ENCODE measurements at regions not wholly inside any gene's neighbourhood (a gene's known extent, or its start where the extent isn't known, plus 50 kb on each side); places are given as distances from the start of the nearest gene placed in this dataset.
"Not testable (repeated sequence)": the region's sequence is repeated elsewhere in the genome, so short reads cannot be mapped to it uniquely, and the experiment has no call there.

DNA sequence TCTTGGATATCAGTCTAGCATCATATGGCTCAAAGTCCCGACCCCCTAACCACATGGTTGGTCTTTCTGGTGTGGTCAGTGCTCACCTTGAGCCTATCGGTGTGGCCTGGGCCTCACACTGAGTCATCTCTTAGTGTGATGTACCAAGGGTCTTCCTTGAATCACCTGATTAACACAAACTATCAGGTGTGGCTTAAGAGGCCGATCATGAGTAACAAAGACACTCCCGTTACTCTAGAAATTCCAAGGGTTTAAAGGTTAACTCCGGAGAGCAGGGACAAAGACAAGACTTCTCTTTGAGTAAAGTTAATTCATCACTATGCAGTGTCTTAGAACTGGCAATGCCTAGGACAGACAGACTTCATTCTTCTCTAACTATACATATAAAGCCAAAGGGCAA, 52.3 kb upstream of the ARMC3 start:
- no peak for DNase-seq

GRCh38 chr10:22874189-22874854, 53.5 kb upstream of the ARMC3 start:
- DNase-seq: no peak

GRCh38 chr10:22856444-22857074, 71.3 kb upstream of the ARMC3 start:
- DNase-seq: no peak

GRCh38 chr10:22854935-22855421, 72.9 kb upstream of the ARMC3 start:
- peak; percentile 4 for DNase-seq

DNA sequence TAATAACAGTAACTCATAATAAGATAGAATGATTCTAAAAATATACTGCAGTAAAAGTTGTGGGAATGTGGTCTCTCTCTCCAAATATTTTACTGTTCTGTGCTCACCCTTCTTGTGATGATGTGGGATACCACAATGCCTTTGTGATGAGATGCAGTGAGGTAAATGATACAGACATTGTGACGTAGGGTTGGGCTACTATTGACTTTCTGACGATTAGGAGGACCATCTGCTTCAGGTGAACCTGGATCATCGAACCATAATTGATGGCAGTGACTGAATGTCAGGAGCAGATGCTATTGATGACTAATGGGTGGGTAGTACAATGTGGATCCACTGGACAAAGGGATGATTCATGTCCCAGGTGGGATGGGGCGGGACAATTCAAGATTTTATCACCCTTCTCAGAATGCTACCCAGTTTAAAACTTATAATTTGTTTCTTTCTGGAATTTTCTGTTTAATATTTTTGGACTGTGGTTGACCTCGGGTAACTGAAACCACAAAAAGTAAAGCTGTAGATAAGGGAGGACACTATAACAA, 73.9 kb upstream of the ARMC3 start:
- no peak for DNase-seq

DNA sequence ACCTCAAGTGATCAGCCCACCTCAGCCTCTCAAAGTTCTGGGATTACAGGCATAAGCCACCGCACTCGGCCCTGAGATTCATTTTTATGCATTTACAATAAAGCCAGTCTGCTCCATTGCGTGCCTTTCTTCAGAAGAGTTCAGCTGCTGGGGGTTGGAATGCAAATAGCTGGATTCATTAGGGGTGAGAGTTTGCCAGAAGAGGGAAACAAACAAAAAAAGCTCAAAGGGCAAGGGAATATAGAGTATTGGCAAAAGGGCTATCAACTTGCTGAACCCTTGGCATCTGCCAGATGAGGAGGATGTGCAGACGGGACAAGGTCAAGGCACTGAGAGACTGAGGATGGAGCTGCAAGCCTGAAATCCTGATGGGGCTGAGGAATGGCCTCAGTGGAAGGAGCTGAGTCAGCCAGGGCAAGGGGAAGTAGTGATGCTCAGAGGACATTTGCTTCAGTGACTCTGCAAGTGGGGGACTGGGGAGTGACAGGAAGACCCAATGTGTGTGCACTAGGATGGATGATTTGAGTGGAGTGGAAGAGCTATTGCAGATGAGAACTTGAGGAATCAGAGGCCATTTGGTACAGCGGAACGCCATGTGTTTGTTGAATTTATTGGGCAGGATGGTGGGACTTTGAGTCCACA, 75.0 kb upstream of the ARMC3 start:
- no peak for DNase-seq

- no peak for DNase-seq
Observed at GRCh38 chr10:22851865-22852239, 76.0 kb upstream of the ARMC3 start.

GRCh38 chr10:22850541-22850940, 77.3 kb upstream of the ARMC3 start:
- no peak for DNase-seq

DNA sequence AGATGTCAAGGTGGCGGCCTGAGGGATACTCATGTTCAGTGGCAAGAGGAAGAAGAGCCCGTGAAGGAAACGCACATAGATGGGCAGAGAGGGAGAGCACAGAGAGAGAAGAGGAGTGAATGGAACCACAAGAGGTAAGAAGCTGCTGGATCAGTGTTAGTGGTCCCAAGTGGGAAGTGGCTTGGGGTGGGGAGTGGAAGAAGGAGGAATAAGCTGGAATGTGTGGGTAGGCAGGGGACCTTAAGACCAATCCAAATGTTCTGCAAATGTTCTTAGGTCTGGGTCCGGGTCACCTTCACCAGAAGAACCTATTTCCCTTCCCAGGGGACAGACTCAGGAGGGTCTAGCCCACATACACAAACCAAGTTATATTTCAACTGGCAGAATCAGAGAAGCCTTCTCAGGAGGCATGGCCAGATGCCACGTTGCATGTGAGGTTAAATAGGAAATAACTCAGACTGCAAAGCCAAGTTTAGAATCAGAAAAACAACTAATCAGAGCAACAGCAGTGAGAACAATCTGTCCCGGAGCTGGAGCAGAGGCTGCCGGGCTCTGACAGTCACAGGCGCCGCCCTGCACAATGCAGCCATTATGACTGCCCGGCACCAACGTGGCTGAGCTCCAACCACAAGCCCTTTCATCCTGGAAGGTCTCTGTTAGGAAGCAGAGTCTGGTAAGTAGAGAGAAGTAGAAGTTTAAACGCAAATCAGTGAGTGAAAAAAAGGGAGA, 78.6 kb upstream of the ARMC3 start:
- DNase-seq: no peak

DNA sequence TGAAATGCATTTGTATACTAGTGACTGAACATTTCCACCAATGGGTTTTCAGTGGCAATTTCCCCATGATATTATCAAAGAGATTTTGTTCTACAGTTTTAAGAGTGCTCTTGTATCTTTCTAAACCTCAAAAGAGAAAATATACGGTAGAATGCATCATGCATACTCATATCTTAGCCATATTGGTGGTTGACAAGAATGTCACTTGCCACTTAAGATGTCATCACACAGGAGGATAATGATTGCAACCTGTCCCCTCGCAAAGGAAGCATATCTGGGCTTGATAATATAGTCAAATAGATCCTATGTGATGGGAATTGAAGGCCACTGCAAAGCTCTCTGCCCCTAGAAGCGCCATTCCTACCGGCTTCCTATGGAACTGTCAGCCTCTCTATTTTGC, 79.3 kb upstream of the ARMC3 start:
- DNase-seq: no peak

GRCh38 chr10:22846294-22846693, 81.6 kb upstream of the ARMC3 start:
- DNase-seq: no peak

- DNase-seq: no peak
Observed at GRCh38 chr10:22839639-22840038, 88.2 kb upstream of the ARMC3 start.

- DNase-seq: no peak
Observed at GRCh38 chr10:22837771-22838170, 90.1 kb upstream of the ARMC3 start.

GRCh38 chr10:22837351-22837750, 90.5 kb upstream of the ARMC3 start:
- DNase-seq: no peak

GRCh38 chr10:22834471-22834870, 93.4 kb upstream of the ARMC3 start:
- DNase-seq: no peak

- DNase-seq: no peak
Observed at GRCh38 chr10:22833781-22834180, 94.1 kb upstream of the ARMC3 start.

- no peak for DNase-seq
Observed at GRCh38 chr10:22833353-22833752, 94.5 kb upstream of the ARMC3 start.

DNA sequence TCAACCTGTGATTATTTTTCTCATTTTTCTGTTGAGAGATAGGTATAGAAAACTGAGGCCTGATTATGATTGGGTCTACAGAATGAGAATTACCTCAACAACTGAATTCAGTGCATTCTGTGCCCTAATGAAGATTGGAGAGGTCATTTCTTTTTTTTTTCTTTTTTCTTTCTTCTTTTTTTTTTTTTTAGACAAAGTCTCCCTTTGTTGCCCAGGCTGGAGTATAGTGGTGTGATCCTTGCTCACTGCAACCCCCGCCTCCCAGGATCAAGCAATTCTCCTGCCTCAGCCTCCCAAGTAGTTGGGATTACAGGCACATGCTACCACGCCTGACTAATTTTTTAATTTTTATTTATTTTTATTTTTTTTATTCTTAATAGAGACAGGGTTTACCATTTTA, 95.0 kb upstream of the ARMC3 start:
- no peak for DNase-seq

GRCh38 chr10:22832066-22832602, 95.7 kb upstream of the ARMC3 start:
- no peak for DNase-seq

GRCh38 chr10:22831586-22831985, 96.3 kb upstream of the ARMC3 start:
- no peak for DNase-seq

GRCh38 chr10:22828712-22829111, 99.1 kb upstream of the ARMC3 start:
- DNase-seq: not testable (repeated sequence)

GRCh38 chr10:22825841-22826240, 102.0 kb upstream of the ARMC3 start:
- DNase-seq: no peak

GRCh38 chr10:22824984-22825383, 102.9 kb upstream of the ARMC3 start:
- no peak for DNase-seq
